Keratinocyte (primary cell): ENCODE measurements at regions not wholly inside any gene's neighbourhood (a gene's known extent, or its start where the extent isn't known, plus 50 kb on each side); places are given as distances from the start of the nearest gene placed in this dataset.

Source experiments
- DNase-seq: peaks from one replicate; pipeline ENCODE4 v3.0.0-alpha.2; 2011; ENCODE audit warnings: low read depth, missing footprints, low spot score
- FAIRE-seq: peaks from 2 replicates; lab custom pipeline; 2011; peaks lifted over from hg19 to GRCh38; lab: Jason Lieb, UNC
- H2AFZ ChIP-seq: 2 replicates; pipeline ENCODE4 v1.6.0; 2012; ENCODE audit warnings: low read length, control low read depth, inconsistent platforms; ENCODE audit not compliant: control insufficient read depth
- H3K27ac ChIP-seq: 2 replicates; pipeline ENCODE4 v1.5.1; 2011; ENCODE audit warnings: low read length; ENCODE audit not compliant: control insufficient read depth, insufficient read depth
- H3K27me3 ChIP-seq: 3 replicates; pipeline ENCODE4 v1.6.0; 2011; ENCODE audit warnings: low read length; ENCODE audit not compliant: control insufficient read depth, insufficient read depth; ENCODE audit errors: extremely low read depth
- H3K36me3 ChIP-seq, 2 experiments: 2 replicates in 1 of 2; 3 replicates in 1 of 2; pipeline ENCODE4 v1.5.1; 2011; ENCODE audit warnings: low read length in 2 of 2, mild to moderate bottlenecking in 1 of 2; ENCODE audit not compliant: control insufficient read depth in 2 of 2, insufficient read depth in 2 of 2; ENCODE audit errors: extremely low read depth in 1 of 2
- H3K4me1 ChIP-seq: 3 replicates; pipeline ENCODE4 v1.5.1; 2011; ENCODE audit warnings: low read length; ENCODE audit not compliant: control insufficient read depth, insufficient read depth; ENCODE audit errors: extremely low read depth
- H3K4me2 ChIP-seq: 3 replicates; pipeline ENCODE4 v1.6.0; 2011; ENCODE audit warnings: low read depth, low read length; ENCODE audit not compliant: control insufficient read depth, insufficient read depth; ENCODE audit errors: extremely low read depth
- H3K4me3 ChIP-seq, 3 experiments: fragments of 200-600 bp in 1 of 3; sonication (generic) in 1 of 3; 2 replicates in 2 of 3; 3 replicates in 1 of 3; pipeline ENCODE4 v1.5.1; 2011 to 2016; ENCODE audit warnings: low read length in 3 of 3, mild to moderate bottlenecking in 3 of 3, control low read depth in 2 of 3, inconsistent platforms in 1 of 3, low read depth in 1 of 3, mixed read lengths in 1 of 3, mixed run types in 1 of 3, moderate library complexity in 1 of 3; ENCODE audit not compliant: control insufficient read depth in 2 of 3, insufficient read depth in 2 of 3; ENCODE audit errors: extremely low read depth in 1 of 3
- H3K79me2 ChIP-seq: 2 replicates; pipeline ENCODE4 v1.6.0; 2012; ENCODE audit warnings: low read length; ENCODE audit not compliant: control insufficient read depth, insufficient read depth
- H3K9ac ChIP-seq: 3 replicates; pipeline ENCODE4 v1.6.0; 2011; ENCODE audit warnings: low read length; ENCODE audit not compliant: control insufficient read depth, insufficient read depth; ENCODE audit errors: extremely low read depth
- H3K9me1 ChIP-seq: 3 replicates; pipeline ENCODE4 v1.6.0; 2011; ENCODE audit warnings: low read length; ENCODE audit not compliant: control insufficient read depth, insufficient read depth; ENCODE audit errors: extremely low read depth
- H3K9me3 ChIP-seq: 2 replicates; pipeline ENCODE4 v1.5.1; 2012; ENCODE audit warnings: low read depth, low read length; ENCODE audit not compliant: control insufficient read depth
- H4K20me1 ChIP-seq: 3 replicates; pipeline ENCODE4 v1.6.0; 2011; ENCODE audit warnings: low read length; ENCODE audit not compliant: control insufficient read depth, insufficient read depth; ENCODE audit errors: extremely low read depth
- CTCF ChIP-seq, 3 experiments: IDR thresholded peaks in 1 of 3; conservative IDR thresholded peaks in 1 of 3; optimal IDR thresholded peaks in 1 of 3; 2 replicates in 2 of 3; 3 replicates in 1 of 3; pipeline versions ENCODE3 to v1.5.1; 2011; ENCODE audit warnings: low read length in 3 of 3, mild to moderate bottlenecking in 3 of 3, moderate library complexity in 2 of 3, control low read depth in 1 of 3, inconsistent platforms in 1 of 3; ENCODE audit not compliant: insufficient read depth in 2 of 3; ENCODE audit errors: extremely low read depth in 1 of 3
- EZH2 ChIP-seq: IDR thresholded peaks from one replicate; pipeline ENCODE4 v1.6.1; 2012; ENCODE audit warnings: inconsistent platforms, mild to moderate bottlenecking, low read length, moderate library complexity
- dilution Hi-C: fragments of 300-500 bp; cut with MboI; formaldehyde crosslinking; loops from one replicate; pipeline ENCODE4 v1.7.0; 2020; ENCODE audit warnings: low sequenced_read_pairs; ENCODE audit not compliant: extremely low pct_ligation_motif_present

- no peak for DNase-seq
Observed at GRCh38 chr1:216793303-216793702, 70.1 kb upstream of the ESRRG start.

GRCh38 chr1:216788671-216789070, 65.4 kb upstream of the ESRRG start:
- no peak overlapping the region for H3K4me2 ChIP-seq
- no peaks in the 10 kb centered on the region for H3K9me3 ChIP-seq
- no peak overlapping the region for H2AFZ ChIP-seq
- no peaks in the 10 kb centered on the region for H3K79me2 ChIP-seq
- no peaks in the 10 kb centered on the region for H3K9me1 ChIP-seq
- no peaks in the 10 kb centered on the region for H3K27me3 ChIP-seq
- no peak for DNase-seq
- no peak overlapping the region for H3K27ac ChIP-seq
- H4K20me1 ChIP-seq: no peaks in the 10 kb centered on the region
- no peaks in the 10 kb centered on the region for H3K36me3 ChIP-seq
- H3K4me1 ChIP-seq: no peaks in the 10 kb centered on the region
- no peak overlapping the region for H3K4me3 ChIP-seq
- dilution Hi-C loops: no loop called here
- no peak for TF ChIP-seq EZH2
- TF ChIP-seq CTCF (optimal IDR thresholded peaks at IDR 0.05 in 1 of 3, IDR thresholded peaks at IDR 0.05 in 1 of 3, conservative IDR thresholded peaks at IDR 0.05 in 1 of 3; ENCODE audit: extremely low read depth in 1 of 3, insufficient read depth in 2 of 3, low read length in 3 of 3): no peak
- no peak overlapping the region for H3K9ac ChIP-seq
- FAIRE-seq: no peak

More at GRCh38 chr1:216793303-216793702, 70.1 kb upstream of the ESRRG start:
- H3K4me3 ChIP-seq: no peak overlapping the region
- no peaks in the 10 kb centered on the region for H3K9me3 ChIP-seq
- no peak for TF ChIP-seq EZH2
- TF ChIP-seq CTCF (optimal IDR thresholded peaks at IDR 0.05 in 1 of 3, IDR thresholded peaks at IDR 0.05 in 1 of 3, conservative IDR thresholded peaks at IDR 0.05 in 1 of 3; ENCODE audit: extremely low read depth in 1 of 3, insufficient read depth in 2 of 3, low read length in 3 of 3): peak in 1 of 3 experiments; percentile 47
- no peaks in the 10 kb centered on the region for H3K36me3 ChIP-seq
- no peak for FAIRE-seq
- dilution Hi-C loops: no loop called here
- H3K27me3 ChIP-seq: no peaks in the 10 kb centered on the region
- H3K79me2 ChIP-seq: no peaks in the 10 kb centered on the region
- no peak overlapping the region for H3K9ac ChIP-seq
- no peak overlapping the region for H3K27ac ChIP-seq
- H2AFZ ChIP-seq: no peak overlapping the region
- no peak overlapping the region for H3K4me2 ChIP-seq
- no peaks in the 10 kb centered on the region for H3K9me1 ChIP-seq
- H4K20me1 ChIP-seq: no peaks in the 10 kb centered on the region
- no peaks in the 10 kb centered on the region for H3K4me1 ChIP-seq
